K562 (cell line): ENCODE measurements at regions not wholly inside any gene's neighbourhood (a gene's known extent, or its start where the extent isn't known, plus 50 kb on each side); places are given as distances from the start of the nearest gene placed in this dataset.
A peak's percentile ranks its signal among the peaks of the same experiment; 100 is the strongest.

Experiments
- ATAC-seq: fragments of 200-7000 bp; cut with Tn5 transposase; 3 replicates; pipeline ENCODE4 v1.9.1; 2020; ENCODE audit warnings: moderate library complexity
- BruUV-seq: library from RNA; stranded (reverse); fragments of 400-500 nt; replicated peaks from 2 replicates; lab custom pipeline; 2021; lab: Mats Ljungman, UMichigan
- CTCF ChIA-PET: fragments of 300-600 bp; formaldehyde crosslinking; extraction: SDS; loops from one replicate; lab custom pipeline; 2021; ENCODE audit warnings: low intra/inter-chr PET ratio; lab: Yijun Ruan, JAX
- POLR2A ChIA-PET: fragments of 300-600, 350-650 bp; sonication (Branson Sonifier 250); formaldehyde crosslinking; extraction: SDS; loops from one replicate; lab custom pipeline; 2021; ENCODE audit warnings: antibody characterized with exemption, inconsistent platforms; lab: Yijun Ruan, JAX
- DNase-seq, 4 experiments: peaks; one replicate each; pipeline versions ENCODE4 v3.0.0 to v3.0.0-alpha.2; 2011 to 2018; ENCODE audit warnings: low spot score in 3 of 4, mixed read lengths in 3 of 4; ENCODE audit errors: extremely low read depth in 1 of 4
- FAIRE-seq: peaks from 2 replicates; lab custom pipeline; 2011; peaks lifted over from hg19 to GRCh38; lab: Jason Lieb, UNC
- H2AFZ ChIP-seq: 2 replicates; pipeline ENCODE4 v1.6.0; 2011; ENCODE audit warnings: low read depth, low read length, control low read depth, inconsistent platforms
- H3K27ac ChIP-seq: fragments of 200-600 bp; 3 replicates; pipeline ENCODE4 v1.8.0; 2011; ENCODE audit warnings: low read depth, mild to moderate bottlenecking, control low read depth, inconsistent platforms, low read length, moderate library complexity, mixed read lengths; ENCODE audit errors: extremely low read depth
- H3K27me3 ChIP-seq, 2 experiments: fragments of 300-600 bp in 1 of 2; 2 replicates in 1 of 2; 3 replicates in 1 of 2; pipeline versions ENCODE4 v1.6.0 to v1.8.0; 2011; ENCODE audit warnings: inconsistent platforms in 2 of 2, low read length in 2 of 2, mild to moderate bottlenecking in 1 of 2, mixed read lengths in 1 of 2, moderate library complexity in 1 of 2; ENCODE audit not compliant: control insufficient read depth in 2 of 2, insufficient read depth in 2 of 2
- H3K36me3 ChIP-seq: fragments of 300-600 bp; 3 replicates; pipeline ENCODE4 v1.8.0; 2011; ENCODE audit warnings: mild to moderate bottlenecking, low read length, inconsistent platforms; ENCODE audit not compliant: control insufficient read depth, insufficient read depth
- H3K4me1 ChIP-seq, 2 experiments: fragments of 200-600 bp in 1 of 2; replicated peaks in 1 of 2; 2 replicates in 1 of 2; 3 replicates in 1 of 2; pipeline versions ENCODE4 v1.5.1 to v1.8.0; 2011; ENCODE audit warnings: inconsistent platforms in 2 of 2, low read length in 2 of 2, mild to moderate bottlenecking in 1 of 2, mixed read lengths in 1 of 2, moderate library complexity in 1 of 2; ENCODE audit not compliant: control insufficient read depth in 2 of 2, insufficient read depth in 2 of 2
- H3K4me2 ChIP-seq: 2 replicates; pipeline ENCODE4 v1.6.1; 2011; ENCODE audit warnings: low read length, control low read depth, inconsistent platforms, mixed read lengths; ENCODE audit not compliant: insufficient read depth
- H3K4me3 ChIP-seq: fragments of 200-600 bp; sonication (generic), shearing (Covaris generic); 2 replicates; pipeline ENCODE4 v1.5.1; 2016; ENCODE audit warnings: control low read depth, inconsistent platforms
- H3K79me2 ChIP-seq: fragments of 200-600 bp; 3 replicates; pipeline ENCODE4 v1.8.0; 2011; ENCODE audit warnings: low read length, inconsistent platforms; ENCODE audit not compliant: control insufficient read depth, insufficient read depth
- H3K9ac ChIP-seq, 2 experiments: 2 replicates each; pipeline versions ENCODE4 v1.6.0 to v1.6.1; 2011; ENCODE audit warnings: low read depth in 2 of 2, low read length in 2 of 2, control low read depth in 1 of 2, inconsistent platforms in 1 of 2, mild to moderate bottlenecking in 1 of 2, mixed read lengths in 1 of 2; ENCODE audit not compliant: insufficient read depth in 1 of 2
- H3K9me1 ChIP-seq: one replicate; pipeline ENCODE4 v1.6.0; 2011; ENCODE audit warnings: inconsistent platforms, mild to moderate bottlenecking, low read length, moderate library complexity; ENCODE audit not compliant: control insufficient read depth, insufficient read depth
- H3K9me3 ChIP-seq: replicated peaks from 2 replicates; pipeline ENCODE4 v1.5.1; 2011; ENCODE audit warnings: low read depth, low read length, inconsistent platforms; ENCODE audit not compliant: control insufficient read depth, insufficient read depth
- H4K20me1 ChIP-seq: replicated peaks from 2 replicates; pipeline ENCODE4 v1.6.1; 2011; ENCODE audit warnings: low read length, inconsistent platforms, mixed read lengths; ENCODE audit not compliant: control insufficient read depth, insufficient read depth
- CEBPG ChIP-seq, 3 experiments: fragments of 200-800 bp in 1 of 3; sonication (Bioruptor generic) in 1 of 3; sonication (generic) in 1 of 3; formaldehyde crosslinking in 1 of 3; IDR thresholded peaks in 2 of 3; conservative IDR thresholded peaks in 1 of 3; 2 replicates each; pipeline versions ENCODE4 v1.6.1 to v1.8.0; 2016 to 2022; ENCODE audit warnings: missing compliant biosample characterization in 2 of 3, missing genetic modification characterization in 2 of 3, mild to moderate bottlenecking in 1 of 3, missing genetic modification reagents in 1 of 3
- ILK ChIP-seq: fragments of 450-650 bp; IDR thresholded peaks from 2 replicates; pipeline ENCODE4 v1.6.1; 2016; ENCODE audit warnings: missing genetic modification characterization, low read depth, mild to moderate bottlenecking, missing compliant biosample characterization, moderate library complexity, borderline replicate concordance
- NFXL1 ChIP-seq: fragments of 450-650 bp; formaldehyde crosslinking; IDR thresholded peaks from 2 replicates; pipeline ENCODE4 v1.4.0; 2021; ENCODE audit warnings: mild to moderate bottlenecking
- ZFP91 ChIP-seq: sonication (generic); formaldehyde crosslinking; IDR thresholded peaks from 2 replicates; pipeline ENCODE4 v1.8.0; 2022; ENCODE audit warnings: mild to moderate bottlenecking, missing genetic modification reagents
- WGBS: fragments of 100-300 bp; shearing (Covaris generic); methylation state at CpG from one replicate; pipeline ENCODE4 v1.1.6; 2016; ENCODE audit warnings: low coverage, mixed read lengths; ENCODE audit not compliant: insufficient coverage; ENCODE audit errors: missing lambda C conversion rate; 5-methylcytosine and 5-hydroxymethylcytosine counted together
- in situ Hi-C: fragments of 300-500 bp; cut with MboI; formaldehyde crosslinking; loops from 4 replicates; pipeline ENCODE4 v1.15.0; 2018; ENCODE audit warnings: inconsistent platforms, mixed read lengths
- intact Hi-C: fragments of 100-400 bp; cut with micrococcal nuclease; formaldehyde crosslinking; loops from 2 replicates; pipeline ENCODE4 v1.14.2; 2022

- no peaks in the 10 kb centered on the region for H3K9me3 ChIP-seq
- 36% methylated on average over 3 of the region's 3 CpGs for WGBS
- H3K9ac ChIP-seq: no peak overlapping the region
- H2AFZ ChIP-seq: peak overlapping the region; percentile 11
- ATAC-seq (no peak), DNase-seq (no peak), FAIRE-seq (no peak)
- no peaks in the 10 kb centered on the region for H3K79me2 ChIP-seq
- no peaks in the 10 kb centered on the region for H3K9me1 ChIP-seq
- H3K4me2 ChIP-seq: no peak overlapping the region
- intact Hi-C loops: loop anchor here (5.0 to 10.0 kb wide), 4 partner anchors 133 to 433 kb away; partner anchors contain the start of genes KAT2B, RAB5A and SGO1
- H3K36me3 ChIP-seq: no peaks in the 10 kb centered on the region
- peaks cover 16 to 58% of the 10 kb centered on the region in 2 experiments for H3K4me1 ChIP-seq
- H3K4me3 ChIP-seq: no peak overlapping the region
- ChIA-PET CTCF (no interaction called here), POLR2A (interaction anchor here (1.6 kb wide), 1 partner anchor 14 kb away, joined by 4 read pairs; no protein-coding TSS in a partner anchor)
- BruUV-seq: no TSS peak
- H3K27ac ChIP-seq: no peak overlapping the region
- H3K27me3 ChIP-seq: no peaks in the 10 kb centered on the region; a peak in 1 of 5 replicates
- in situ Hi-C loops: no loop called here
- H4K20me1 ChIP-seq: no peaks in the 10 kb centered on the region
- 0 out of 2 replicates have a peak, but pooled peaks have one; percentile 54 for TF ChIP-seq ILK (tag)
- TF ChIP-seq NFXL1 (CRISPR knock-in tag): no peak
These were observed 134.5 kb upstream of the SGO1 start for GRCh38 chr3:20320489-20320888.

- H3K4me1 ChIP-seq: peaks cover 14 to 49% of the 10 kb centered on the region in 2 experiments
- FAIRE-seq (no peak), DNase-seq (no peak), ATAC-seq (no peak)
- H3K4me2 ChIP-seq: no peak overlapping the region
- H3K9me1 ChIP-seq: no peaks in the 10 kb centered on the region
- H3K27me3 ChIP-seq: no peaks in the 10 kb centered on the region; a peak in 1 of 5 replicates
- no TSS peak for BruUV-seq
- no peak overlapping the region for H3K9ac ChIP-seq
- H2AFZ ChIP-seq: peak overlapping the region; percentile 11
- H3K9me3 ChIP-seq: no peaks in the 10 kb centered on the region
- intact Hi-C loops (no loop called here), in situ Hi-C loops (no loop called here)
- no peaks in the 10 kb centered on the region for H3K36me3 ChIP-seq
- no peak overlapping the region for H3K27ac ChIP-seq
- H3K79me2 ChIP-seq: no peaks in the 10 kb centered on the region
- H4K20me1 ChIP-seq: no peaks in the 10 kb centered on the region
- ChIA-PET POLR2A (interaction anchor here (1.6 kb wide), 1 partner anchor 15 kb away, joined by 4 read pairs; no protein-coding TSS in a partner anchor), CTCF (no interaction called here)
- no peak for TF ChIP-seq ZFP91 (CRISPR knock-in tag)
- TF ChIP-seq CEBPG (CRISPR knock-in tag; IDR thresholded peaks at IDR 0.05): no peak
- no peak for TF ChIP-seq CEBPG (tag; conservative IDR thresholded peaks at IDR 0.05 in 1 of 2, IDR thresholded peaks at IDR 0.05 in 1 of 2)
- H3K4me3 ChIP-seq: no peak overlapping the region
These were observed 133.5 kb upstream of the SGO1 start for GRCh38 chr3:20319551-20319950.
